Loucy (cell line): ENCODE measurements at regions not wholly inside any gene's neighbourhood (a gene's known extent, or its start where the extent isn't known, plus 50 kb on each side); places are given as distances from the start of the nearest gene placed in this dataset.

Experiments
- H2AFZ ChIP-seq: fragments of 200-600 bp; sonication (generic); 2 replicates; pipeline ENCODE4 v1.6.0; 2016; ENCODE audit warnings: antibody characterized with exemption, mild to moderate bottlenecking, low read length, moderate library complexity
- H3F3A ChIP-seq: fragments of 200-600 bp; 2 replicates; pipeline ENCODE4 v1.6.0; 2016; ENCODE audit warnings: antibody characterized with exemption, low read depth, mild to moderate bottlenecking
- H3K27me3 ChIP-seq: fragments of 200-600 bp; sonication (generic); 2 replicates; pipeline ENCODE4 v1.6.1; 2014; ENCODE audit warnings: low read length, mild to moderate bottlenecking; ENCODE audit not compliant: insufficient read depth, poor library complexity, severe bottlenecking
- H3K36me3 ChIP-seq: fragments of 200-600 bp; sonication (generic); 2 replicates; pipeline ENCODE4 v1.6.1; 2016; ENCODE audit warnings: low read length; ENCODE audit not compliant: insufficient read depth
- H3K4me1 ChIP-seq: fragments of 200-600 bp; sonication (generic); 2 replicates; pipeline ENCODE4 v1.5.1; 2014; ENCODE audit warnings: low read length, mild to moderate bottlenecking; ENCODE audit not compliant: insufficient read depth, poor library complexity, severe bottlenecking
- H3K4me2 ChIP-seq: fragments of 200-600 bp; sonication (generic); 2 replicates; pipeline ENCODE4 v1.6.0; 2014; ENCODE audit warnings: antibody characterized with exemption, low read length, low read depth, mild to moderate bottlenecking; ENCODE audit not compliant: poor library complexity, severe bottlenecking
- H3K4me3 ChIP-seq: fragments of 200-600 bp; sonication (generic); 2 replicates; pipeline ENCODE4 v1.5.1; 2014; ENCODE audit warnings: low read length, mild to moderate bottlenecking, mixed read lengths; ENCODE audit not compliant: poor library complexity, severe bottlenecking
- H3K79me2 ChIP-seq: fragments of 200-600 bp; sonication (generic); 2 replicates; pipeline ENCODE4 v1.6.1; 2014; ENCODE audit warnings: low read length; ENCODE audit not compliant: insufficient read depth
- H3K9ac ChIP-seq: fragments of 200-600 bp; sonication (generic); 2 replicates; pipeline ENCODE4 v1.6.0; 2014; ENCODE audit warnings: mild to moderate bottlenecking, low read depth, low read length, moderate library complexity; ENCODE audit not compliant: poor library complexity, severe bottlenecking
- H3K9me2 ChIP-seq: fragments of 200-600 bp; sonication (generic); replicated peaks from 2 replicates; pipeline ENCODE4 v1.6.1; 2016; ENCODE audit warnings: low read depth, low read length, mixed read lengths
- H3K9me3 ChIP-seq: fragments of 200-600 bp; sonication (generic); 2 replicates; pipeline ENCODE4 v1.6.1; 2014; ENCODE audit warnings: mild to moderate bottlenecking, antibody characterized with exemption, low read length, low read depth; ENCODE audit not compliant: insufficient read depth
- H4K20me1 ChIP-seq: fragments of 200-600 bp; sonication (generic); 2 replicates; pipeline ENCODE4 v1.6.0; 2014; ENCODE audit warnings: antibody characterized with exemption, low read length, mild to moderate bottlenecking; ENCODE audit not compliant: insufficient read depth, poor library complexity, severe bottlenecking
- EZH2phosphoT487 ChIP-seq: fragments of 200-600 bp; IDR thresholded peaks from 2 replicates; pipeline ENCODE4 v1.6.1; 2018; ENCODE audit warnings: antibody characterized with exemption, mild to moderate bottlenecking, moderate library complexity, borderline replicate concordance
- TF ChIP-seq, protein P1 (sequence below): fragments of 200-600 bp; sonication (generic); conservative IDR thresholded peaks from 2 replicates; pipeline ENCODE4 v1.5.1; 2014; ENCODE audit warnings: mild to moderate bottlenecking, antibody characterized with exemption, low read length

DNA sequence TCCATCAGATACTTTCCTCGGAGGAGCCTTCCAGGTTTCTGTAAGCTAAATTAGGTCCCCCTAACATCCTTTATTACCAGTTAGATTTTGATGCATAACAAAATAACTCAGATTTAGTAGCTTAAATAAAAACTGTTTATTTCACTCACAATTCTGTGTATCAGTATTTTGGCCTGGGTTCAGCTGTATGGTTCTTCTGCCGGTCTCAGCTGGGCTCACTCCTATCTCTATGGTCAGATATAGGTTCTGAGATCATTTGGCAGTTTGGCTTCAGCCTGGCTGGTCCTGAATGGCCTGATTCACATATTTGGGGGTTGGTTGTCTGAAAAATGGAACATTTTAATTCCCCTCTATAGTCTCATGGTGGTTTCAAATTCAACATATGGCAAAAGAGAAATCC, 1125.3 kb downstream of the TBL1XR1 start:
- no peak overlapping the region for H3K4me3 ChIP-seq
- no peaks in the 10 kb centered on the region for H3K4me1 ChIP-seq
- no peaks in the 10 kb centered on the region for H3K9me3 ChIP-seq
- H3K27me3 ChIP-seq: no peaks in the 10 kb centered on the region
- no peaks in the 10 kb centered on the region for H3K36me3 ChIP-seq
- no peaks in the 10 kb centered on the region for H4K20me1 ChIP-seq
- no peaks in the 10 kb centered on the region for H3F3A ChIP-seq
- H3K79me2 ChIP-seq: no peaks in the 10 kb centered on the region
- no peak overlapping the region for H3K4me2 ChIP-seq
- H3K9me2 ChIP-seq: no peaks in the 10 kb centered on the region
- no peak overlapping the region for H3K9ac ChIP-seq
- TF ChIP-seq, protein P1, sequence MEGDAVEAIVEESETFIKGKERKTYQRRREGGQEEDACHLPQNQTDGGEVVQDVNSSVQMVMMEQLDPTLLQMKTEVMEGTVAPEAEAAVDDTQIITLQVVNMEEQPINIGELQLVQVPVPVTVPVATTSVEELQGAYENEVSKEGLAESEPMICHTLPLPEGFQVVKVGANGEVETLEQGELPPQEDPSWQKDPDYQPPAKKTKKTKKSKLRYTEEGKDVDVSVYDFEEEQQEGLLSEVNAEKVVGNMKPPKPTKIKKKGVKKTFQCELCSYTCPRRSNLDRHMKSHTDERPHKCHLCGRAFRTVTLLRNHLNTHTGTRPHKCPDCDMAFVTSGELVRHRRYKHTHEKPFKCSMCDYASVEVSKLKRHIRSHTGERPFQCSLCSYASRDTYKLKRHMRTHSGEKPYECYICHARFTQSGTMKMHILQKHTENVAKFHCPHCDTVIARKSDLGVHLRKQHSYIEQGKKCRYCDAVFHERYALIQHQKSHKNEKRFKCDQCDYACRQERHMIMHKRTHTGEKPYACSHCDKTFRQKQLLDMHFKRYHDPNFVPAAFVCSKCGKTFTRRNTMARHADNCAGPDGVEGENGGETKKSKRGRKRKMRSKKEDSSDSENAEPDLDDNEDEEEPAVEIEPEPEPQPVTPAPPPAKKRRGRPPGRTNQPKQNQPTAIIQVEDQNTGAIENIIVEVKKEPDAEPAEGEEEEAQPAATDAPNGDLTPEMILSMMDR: no peak
- H2AFZ ChIP-seq: no peak overlapping the region

DNA sequence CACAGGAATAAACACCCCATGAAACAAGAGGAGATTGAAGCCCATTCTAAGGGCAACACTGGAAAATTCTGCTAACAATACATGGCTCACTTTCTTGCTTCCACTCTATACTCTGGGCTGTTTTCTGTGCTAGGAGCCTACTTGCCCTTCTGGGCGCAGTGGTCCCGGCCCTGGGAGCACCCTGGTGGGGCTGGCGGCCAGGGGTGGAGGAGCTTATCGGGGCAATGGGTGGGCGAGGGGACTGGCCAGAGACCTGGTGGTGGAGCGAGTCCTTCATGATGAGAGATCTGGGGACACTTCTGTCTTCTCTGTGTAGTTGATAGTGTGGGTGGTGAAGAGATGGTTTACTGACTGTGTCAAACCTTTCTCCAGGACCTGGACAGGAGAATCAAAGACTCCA, 1128.5 kb downstream of the TBL1XR1 start:
- Histone ChIP-seq H3K9ac (no peak overlapping the region), H4K20me1 (no peaks in the 10 kb centered on the region), H3K27me3 (no peaks in the 10 kb centered on the region), H3F3A (no peaks in the 10 kb centered on the region), H3K4me3 (no peak overlapping the region), H3K36me3 (no peaks in the 10 kb centered on the region), H3K4me2 (no peak overlapping the region), H2AFZ (no peak overlapping the region), H3K79me2 (no peaks in the 10 kb centered on the region), H3K9me3 (no peaks in the 10 kb centered on the region), H3K4me1 (no peaks in the 10 kb centered on the region), H3K9me2 (no peaks in the 10 kb centered on the region)
- TF ChIP-seq EZH2phosphoT487: no peak
- TF ChIP-seq, protein P1: no peak

DNA sequence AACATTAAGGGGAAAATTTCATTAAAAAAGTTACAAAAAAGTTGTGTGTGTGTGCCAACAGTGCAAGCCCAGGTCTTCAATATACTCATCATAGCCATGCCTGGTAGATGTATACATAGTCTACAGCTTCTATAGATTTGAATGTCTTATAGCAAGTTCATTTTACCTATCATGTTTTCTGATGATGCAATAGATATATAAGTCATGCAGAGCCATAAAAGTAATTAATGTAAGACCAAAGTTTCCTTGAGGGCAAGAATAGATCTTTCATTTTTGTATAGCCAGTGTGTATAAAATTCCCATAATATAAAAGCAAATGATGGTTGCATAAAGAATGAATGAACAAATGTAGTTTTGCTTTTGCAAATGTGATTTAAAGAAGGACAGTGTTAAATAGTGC, 1138.4 kb downstream of the TBL1XR1 start:
- Histone ChIP-seq H2AFZ (no peak overlapping the region), H4K20me1 (no peaks in the 10 kb centered on the region), H3K36me3 (no peaks in the 10 kb centered on the region), H3F3A (no peaks in the 10 kb centered on the region), H3K4me3 (no peak overlapping the region), H3K9me3 (no peaks in the 10 kb centered on the region), H3K9ac (no peak overlapping the region), H3K4me2 (no peak overlapping the region), H3K9me2 (no peaks in the 10 kb centered on the region), H3K79me2 (no peaks in the 10 kb centered on the region), H3K4me1 (no peaks in the 10 kb centered on the region), H3K27me3 (no peaks in the 10 kb centered on the region)
- TF ChIP-seq, protein P1: no peak
- TF ChIP-seq EZH2phosphoT487: no peak
